ENCODE measurements at regions not wholly inside any gene's neighbourhood (a gene's known extent, or its start where the extent isn't known, plus 50 kb on each side); places are given as distances from the start of the nearest gene placed in this dataset.

DNA sequence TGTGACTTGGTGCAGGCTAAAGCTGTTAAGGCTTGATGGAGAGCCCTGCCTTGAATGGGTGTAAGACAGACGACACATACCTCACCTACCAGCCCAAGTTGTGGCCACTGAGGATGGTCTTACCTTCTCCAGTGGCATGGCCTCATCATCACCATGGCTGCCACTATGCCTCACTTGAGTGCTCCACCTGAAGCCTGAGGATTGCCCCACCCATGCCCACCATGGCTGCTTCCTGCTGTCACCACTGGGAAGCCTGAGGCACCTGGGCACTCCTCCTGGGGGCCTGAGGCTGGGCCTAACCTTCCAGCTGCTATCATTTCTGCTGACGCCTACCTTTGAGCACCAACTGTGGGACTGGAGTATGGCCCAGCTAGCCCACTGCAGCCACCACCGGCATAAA lies 1605.7 kb upstream of the FLRT2 start (continued):
- TF ChIP-seq, protein P1, sequence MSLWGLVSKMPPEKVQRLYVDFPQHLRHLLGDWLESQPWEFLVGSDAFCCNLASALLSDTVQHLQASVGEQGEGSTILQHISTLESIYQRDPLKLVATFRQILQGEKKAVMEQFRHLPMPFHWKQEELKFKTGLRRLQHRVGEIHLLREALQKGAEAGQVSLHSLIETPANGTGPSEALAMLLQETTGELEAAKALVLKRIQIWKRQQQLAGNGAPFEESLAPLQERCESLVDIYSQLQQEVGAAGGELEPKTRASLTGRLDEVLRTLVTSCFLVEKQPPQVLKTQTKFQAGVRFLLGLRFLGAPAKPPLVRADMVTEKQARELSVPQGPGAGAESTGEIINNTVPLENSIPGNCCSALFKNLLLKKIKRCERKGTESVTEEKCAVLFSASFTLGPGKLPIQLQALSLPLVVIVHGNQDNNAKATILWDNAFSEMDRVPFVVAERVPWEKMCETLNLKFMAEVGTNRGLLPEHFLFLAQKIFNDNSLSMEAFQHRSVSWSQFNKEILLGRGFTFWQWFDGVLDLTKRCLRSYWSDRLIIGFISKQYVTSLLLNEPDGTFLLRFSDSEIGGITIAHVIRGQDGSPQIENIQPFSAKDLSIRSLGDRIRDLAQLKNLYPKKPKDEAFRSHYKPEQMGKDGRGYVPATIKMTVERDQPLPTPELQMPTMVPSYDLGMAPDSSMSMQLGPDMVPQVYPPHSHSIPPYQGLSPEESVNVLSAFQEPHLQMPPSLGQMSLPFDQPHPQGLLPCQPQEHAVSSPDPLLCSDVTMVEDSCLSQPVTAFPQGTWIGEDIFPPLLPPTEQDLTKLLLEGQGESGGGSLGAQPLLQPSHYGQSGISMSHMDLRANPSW (CRISPR knock-in tag; conservative IDR thresholded peaks at IDR 0.05; ENCODE audit: low read depth): no peak
- TF ChIP-seq GRHL2 (CRISPR knock-in tag; IDR thresholded peaks at IDR 0.05; ENCODE audit: insufficient replicate concordance, severe bottlenecking) (no peak), MYBL2 (CRISPR knock-in tag; IDR thresholded peaks at IDR 0.05) (no peak), TEAD4 (CRISPR knock-in tag; IDR thresholded peaks at IDR 0.05) (no peak)
- TF ChIP-seq, protein P2, sequence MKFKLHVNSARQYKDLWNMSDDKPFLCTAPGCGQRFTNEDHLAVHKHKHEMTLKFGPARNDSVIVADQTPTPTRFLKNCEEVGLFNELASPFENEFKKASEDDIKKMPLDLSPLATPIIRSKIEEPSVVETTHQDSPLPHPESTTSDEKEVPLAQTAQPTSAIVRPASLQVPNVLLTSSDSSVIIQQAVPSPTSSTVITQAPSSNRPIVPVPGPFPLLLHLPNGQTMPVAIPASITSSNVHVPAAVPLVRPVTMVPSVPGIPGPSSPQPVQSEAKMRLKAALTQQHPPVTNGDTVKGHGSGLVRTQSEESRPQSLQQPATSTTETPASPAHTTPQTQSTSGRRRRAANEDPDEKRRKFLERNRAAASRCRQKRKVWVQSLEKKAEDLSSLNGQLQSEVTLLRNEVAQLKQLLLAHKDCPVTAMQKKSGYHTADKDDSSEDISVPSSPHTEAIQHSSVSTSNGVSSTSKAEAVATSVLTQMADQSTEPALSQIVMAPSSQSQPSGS (CRISPR knock-in tag; IDR thresholded peaks at IDR 0.05; ENCODE audit: borderline replicate concordance, low read depth): no peak

DNA sequence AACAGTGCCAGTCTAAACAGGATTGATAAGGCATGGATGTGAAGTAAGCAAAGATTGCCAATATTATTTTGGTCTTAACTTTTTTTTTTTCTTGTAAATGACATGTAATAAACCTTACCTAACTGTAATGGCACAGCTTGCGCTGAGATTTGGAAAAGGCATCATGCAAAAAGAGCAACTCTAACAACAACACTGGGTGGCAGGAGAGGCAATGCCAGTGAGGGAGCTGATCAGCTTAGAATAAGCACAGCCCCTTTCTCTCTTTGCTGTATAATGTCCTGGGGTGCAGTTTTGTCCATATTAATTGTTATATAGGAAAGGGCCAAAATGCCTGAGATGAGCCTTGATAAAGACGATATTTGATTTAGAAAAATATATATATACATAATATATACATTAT lies 1589.7 kb upstream of the FLRT2 start:
- TF ChIP-seq, protein P3, sequence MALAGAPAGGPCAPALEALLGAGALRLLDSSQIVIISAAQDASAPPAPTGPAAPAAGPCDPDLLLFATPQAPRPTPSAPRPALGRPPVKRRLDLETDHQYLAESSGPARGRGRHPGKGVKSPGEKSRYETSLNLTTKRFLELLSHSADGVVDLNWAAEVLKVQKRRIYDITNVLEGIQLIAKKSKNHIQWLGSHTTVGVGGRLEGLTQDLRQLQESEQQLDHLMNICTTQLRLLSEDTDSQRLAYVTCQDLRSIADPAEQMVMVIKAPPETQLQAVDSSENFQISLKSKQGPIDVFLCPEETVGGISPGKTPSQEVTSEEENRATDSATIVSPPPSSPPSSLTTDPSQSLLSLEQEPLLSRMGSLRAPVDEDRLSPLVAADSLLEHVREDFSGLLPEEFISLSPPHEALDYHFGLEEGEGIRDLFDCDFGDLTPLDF (CRISPR knock-in tag; IDR thresholded peaks at IDR 0.05): no peak
- TF ChIP-seq, protein P4, sequence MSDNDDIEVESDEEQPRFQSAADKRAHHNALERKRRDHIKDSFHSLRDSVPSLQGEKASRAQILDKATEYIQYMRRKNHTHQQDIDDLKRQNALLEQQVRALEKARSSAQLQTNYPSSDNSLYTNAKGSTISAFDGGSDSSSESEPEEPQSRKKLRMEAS (CRISPR knock-in tag; IDR thresholded peaks at IDR 0.05): no peak
- TF ChIP-seq NFYB (CRISPR knock-in tag; conservative IDR thresholded peaks at IDR 0.05; ENCODE audit: low read depth): no peak
- TF ChIP-seq IRF2 (CRISPR knock-in tag; IDR thresholded peaks at IDR 0.05; ENCODE audit: borderline replicate concordance, low read depth): no peak
- no peak for TF ChIP-seq SP1 (CRISPR knock-in tag; conservative IDR thresholded peaks at IDR 0.05)
- TF ChIP-seq, protein P5, sequence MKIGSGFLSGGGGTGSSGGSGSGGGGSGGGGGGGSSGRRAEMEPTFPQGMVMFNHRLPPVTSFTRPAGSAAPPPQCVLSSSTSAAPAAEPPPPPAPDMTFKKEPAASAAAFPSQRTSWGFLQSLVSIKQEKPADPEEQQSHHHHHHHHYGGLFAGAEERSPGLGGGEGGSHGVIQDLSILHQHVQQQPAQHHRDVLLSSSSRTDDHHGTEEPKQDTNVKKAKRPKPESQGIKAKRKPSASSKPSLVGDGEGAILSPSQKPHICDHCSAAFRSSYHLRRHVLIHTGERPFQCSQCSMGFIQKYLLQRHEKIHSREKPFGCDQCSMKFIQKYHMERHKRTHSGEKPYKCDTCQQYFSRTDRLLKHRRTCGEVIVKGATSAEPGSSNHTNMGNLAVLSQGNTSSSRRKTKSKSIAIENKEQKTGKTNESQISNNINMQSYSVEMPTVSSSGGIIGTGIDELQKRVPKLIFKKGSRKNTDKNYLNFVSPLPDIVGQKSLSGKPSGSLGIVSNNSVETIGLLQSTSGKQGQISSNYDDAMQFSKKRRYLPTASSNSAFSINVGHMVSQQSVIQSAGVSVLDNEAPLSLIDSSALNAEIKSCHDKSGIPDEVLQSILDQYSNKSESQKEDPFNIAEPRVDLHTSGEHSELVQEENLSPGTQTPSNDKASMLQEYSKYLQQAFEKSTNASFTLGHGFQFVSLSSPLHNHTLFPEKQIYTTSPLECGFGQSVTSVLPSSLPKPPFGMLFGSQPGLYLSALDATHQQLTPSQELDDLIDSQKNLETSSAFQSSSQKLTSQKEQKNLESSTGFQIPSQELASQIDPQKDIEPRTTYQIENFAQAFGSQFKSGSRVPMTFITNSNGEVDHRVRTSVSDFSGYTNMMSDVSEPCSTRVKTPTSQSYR (CRISPR knock-in tag; IDR thresholded peaks at IDR 0.05): no peak
- TF ChIP-seq, protein P6, sequence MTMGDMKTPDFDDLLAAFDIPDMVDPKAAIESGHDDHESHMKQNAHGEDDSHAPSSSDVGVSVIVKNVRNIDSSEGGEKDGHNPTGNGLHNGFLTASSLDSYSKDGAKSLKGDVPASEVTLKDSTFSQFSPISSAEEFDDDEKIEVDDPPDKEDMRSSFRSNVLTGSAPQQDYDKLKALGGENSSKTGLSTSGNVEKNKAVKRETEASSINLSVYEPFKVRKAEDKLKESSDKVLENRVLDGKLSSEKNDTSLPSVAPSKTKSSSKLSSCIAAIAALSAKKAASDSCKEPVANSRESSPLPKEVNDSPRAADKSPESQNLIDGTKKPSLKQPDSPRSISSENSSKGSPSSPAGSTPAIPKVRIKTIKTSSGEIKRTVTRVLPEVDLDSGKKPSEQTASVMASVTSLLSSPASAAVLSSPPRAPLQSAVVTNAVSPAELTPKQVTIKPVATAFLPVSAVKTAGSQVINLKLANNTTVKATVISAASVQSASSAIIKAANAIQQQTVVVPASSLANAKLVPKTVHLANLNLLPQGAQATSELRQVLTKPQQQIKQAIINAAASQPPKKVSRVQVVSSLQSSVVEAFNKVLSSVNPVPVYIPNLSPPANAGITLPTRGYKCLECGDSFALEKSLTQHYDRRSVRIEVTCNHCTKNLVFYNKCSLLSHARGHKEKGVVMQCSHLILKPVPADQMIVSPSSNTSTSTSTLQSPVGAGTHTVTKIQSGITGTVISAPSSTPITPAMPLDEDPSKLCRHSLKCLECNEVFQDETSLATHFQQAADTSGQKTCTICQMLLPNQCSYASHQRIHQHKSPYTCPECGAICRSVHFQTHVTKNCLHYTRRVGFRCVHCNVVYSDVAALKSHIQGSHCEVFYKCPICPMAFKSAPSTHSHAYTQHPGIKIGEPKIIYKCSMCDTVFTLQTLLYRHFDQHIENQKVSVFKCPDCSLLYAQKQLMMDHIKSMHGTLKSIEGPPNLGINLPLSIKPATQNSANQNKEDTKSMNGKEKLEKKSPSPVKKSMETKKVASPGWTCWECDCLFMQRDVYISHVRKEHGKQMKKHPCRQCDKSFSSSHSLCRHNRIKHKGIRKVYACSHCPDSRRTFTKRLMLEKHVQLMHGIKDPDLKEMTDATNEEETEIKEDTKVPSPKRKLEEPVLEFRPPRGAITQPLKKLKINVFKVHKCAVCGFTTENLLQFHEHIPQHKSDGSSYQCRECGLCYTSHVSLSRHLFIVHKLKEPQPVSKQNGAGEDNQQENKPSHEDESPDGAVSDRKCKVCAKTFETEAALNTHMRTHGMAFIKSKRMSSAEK (CRISPR knock-in tag; IDR thresholded peaks at IDR 0.05; ENCODE audit: borderline replicate concordance): no peak
- TF ChIP-seq GTF2I (CRISPR knock-in tag; conservative IDR thresholded peaks at IDR 0.05): no peak
- TF ChIP-seq ZBTB21 (CRISPR knock-in tag; IDR thresholded peaks at IDR 0.05; ENCODE audit: borderline replicate concordance): no peak
- ATAC-seq (no peak; the same call in 1 of the 2 replicates), DNase-seq (ENCODE audit: low spot score) (no peak)
- Mint-ChIP-seq H3K36me3 (peaks cover 23% of the 10 kb centered on the region), H3K27me3 (ENCODE audit: low read depth) (no peaks in the 10 kb centered on the region), H3K27ac (no peak overlapping the region), H3K4me1 (no peaks in the 10 kb centered on the region), H3K9me3 (peaks cover 34% of the 10 kb centered on the region), H3K4me3 (no peak overlapping the region)
- ChIA-PET POLR2A (interaction anchor here (0.7 kb wide), 1 partner anchor 1981 kb away, joined by 3 read pairs; no protein-coding TSS in a partner anchor), CTCF (no interaction called here)

Measured in WTC11 (cell line).